Prostate gland (tissue), 2 donors: ENCODE measurements at regions not wholly inside any gene's neighbourhood (a gene's known extent, or its start where the extent isn't known, plus 50 kb on each side); places are given as distances from the start of the nearest gene placed in this dataset.
A peak's percentile ranks its signal among the peaks of the same experiment; 100 is the strongest.

Source experiments
- POLR2AphosphoS5 ChIP-seq: sonication (generic); formaldehyde crosslinking; IDR thresholded peaks from one replicate; pipeline ENCODE4 v1.6.1; 2017; ENCODE audit warnings: antibody characterized with exemption
- TF ChIP-seq, protein P1 (sequence below), 4 experiments: fragments of 200-600 bp in 2 of 4; fragments of 450-650 bp in 2 of 4; sonication (generic) in 2 of 4; IDR thresholded peaks; 1 replicate in 3 of 4; 2 replicates in 1 of 4; pipeline ENCODE4 v1.5.1; 2016 to 2019; ENCODE audit warnings: antibody characterized with exemption in 4 of 4, mild to moderate bottlenecking in 2 of 4, moderate library complexity in 2 of 4

DNA sequence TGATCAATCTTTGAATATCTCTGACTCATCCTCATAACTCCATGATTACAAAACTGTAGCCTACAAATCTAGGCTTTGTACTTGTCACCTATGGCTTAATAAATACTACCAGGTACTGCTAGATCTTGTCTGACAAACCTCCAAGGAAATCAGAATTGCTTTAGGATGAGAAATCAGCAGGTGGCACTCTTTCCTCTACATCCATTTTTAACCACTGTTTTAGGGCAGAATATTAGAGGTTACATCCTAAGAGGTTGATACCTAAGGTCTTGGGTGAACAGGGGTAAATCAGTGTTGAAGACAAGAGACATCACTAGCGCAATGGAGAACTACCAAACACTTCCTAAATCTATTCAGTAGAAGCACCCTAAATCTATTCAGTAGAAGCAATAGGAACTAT is 63.1 kb upstream of the SOX5 start:
- TF ChIP-seq, protein P1, sequence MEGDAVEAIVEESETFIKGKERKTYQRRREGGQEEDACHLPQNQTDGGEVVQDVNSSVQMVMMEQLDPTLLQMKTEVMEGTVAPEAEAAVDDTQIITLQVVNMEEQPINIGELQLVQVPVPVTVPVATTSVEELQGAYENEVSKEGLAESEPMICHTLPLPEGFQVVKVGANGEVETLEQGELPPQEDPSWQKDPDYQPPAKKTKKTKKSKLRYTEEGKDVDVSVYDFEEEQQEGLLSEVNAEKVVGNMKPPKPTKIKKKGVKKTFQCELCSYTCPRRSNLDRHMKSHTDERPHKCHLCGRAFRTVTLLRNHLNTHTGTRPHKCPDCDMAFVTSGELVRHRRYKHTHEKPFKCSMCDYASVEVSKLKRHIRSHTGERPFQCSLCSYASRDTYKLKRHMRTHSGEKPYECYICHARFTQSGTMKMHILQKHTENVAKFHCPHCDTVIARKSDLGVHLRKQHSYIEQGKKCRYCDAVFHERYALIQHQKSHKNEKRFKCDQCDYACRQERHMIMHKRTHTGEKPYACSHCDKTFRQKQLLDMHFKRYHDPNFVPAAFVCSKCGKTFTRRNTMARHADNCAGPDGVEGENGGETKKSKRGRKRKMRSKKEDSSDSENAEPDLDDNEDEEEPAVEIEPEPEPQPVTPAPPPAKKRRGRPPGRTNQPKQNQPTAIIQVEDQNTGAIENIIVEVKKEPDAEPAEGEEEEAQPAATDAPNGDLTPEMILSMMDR (IDR thresholded peaks at IDR 0.05): peak in 1 of 4 experiments; percentile 7
- no peak for TF ChIP-seq POLR2AphosphoS5
